SIG-M5 treated with dmso at 0.1 percent for 504 hours (cell line): ENCODE measurements at regions not wholly inside any gene's neighbourhood (a gene's known extent, or its start where the extent isn't known, plus 50 kb on each side); places are given as distances from the start of the nearest gene placed in this dataset.

ENCODE experiments used
- DNase-seq: peaks from one replicate; lab custom pipeline; 2025; ENCODE audit not compliant: unreplicated experiment; lab: John Stamatoyannopoulos, UW

DNA sequence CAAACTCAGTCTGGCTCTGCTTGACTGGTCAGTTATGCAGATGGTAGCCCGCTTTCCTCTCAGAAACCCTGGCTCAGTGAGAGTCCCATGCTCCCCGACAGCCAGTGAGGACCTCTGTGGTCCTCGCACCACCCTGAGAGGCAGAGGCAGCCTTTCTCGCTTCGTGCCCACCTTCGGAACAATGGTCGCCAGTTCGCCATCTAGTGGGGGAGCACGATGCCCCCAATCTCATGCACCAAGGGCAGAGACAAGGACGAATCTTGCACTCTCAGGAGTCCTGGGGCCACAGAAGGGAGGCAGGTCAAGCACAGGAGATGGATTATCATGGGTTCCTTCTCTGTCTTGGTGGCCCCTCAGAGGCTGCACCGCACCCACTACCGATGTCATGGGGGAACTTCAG lies 75.2 kb downstream of the RHCG start:
- no peak for DNase-seq

DNA sequence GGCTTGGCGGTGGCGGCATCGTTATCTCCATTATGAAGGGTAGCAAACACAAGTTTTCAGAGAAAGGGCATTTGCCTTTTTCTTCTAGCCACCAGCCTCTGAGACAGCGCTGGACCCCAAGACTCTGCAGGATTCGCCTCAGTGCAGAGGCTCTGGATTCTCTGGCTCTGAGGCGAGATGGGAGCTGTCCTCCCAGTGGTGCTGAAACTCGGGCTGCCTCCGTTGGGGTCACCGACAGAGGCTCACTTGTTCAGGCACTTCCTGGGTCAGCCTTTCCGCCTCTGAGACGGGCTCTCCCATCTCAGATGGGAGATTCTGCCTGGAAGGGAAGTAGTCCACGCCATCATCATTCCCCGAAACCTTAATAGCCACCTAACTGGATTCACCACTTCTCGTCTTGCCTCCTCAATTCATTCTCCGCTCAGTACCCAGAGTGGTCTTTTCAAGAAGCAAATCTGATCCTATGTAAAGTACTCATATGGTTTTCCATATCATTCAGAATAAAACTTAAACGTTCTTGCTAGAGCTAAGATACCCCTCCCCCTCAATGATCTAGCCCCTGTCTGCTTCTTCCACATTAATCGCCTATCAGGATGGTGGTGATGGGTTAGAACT lies 76.9 kb downstream of the RHCG start:
- DNase-seq, result peak; percentile 17

DNA sequence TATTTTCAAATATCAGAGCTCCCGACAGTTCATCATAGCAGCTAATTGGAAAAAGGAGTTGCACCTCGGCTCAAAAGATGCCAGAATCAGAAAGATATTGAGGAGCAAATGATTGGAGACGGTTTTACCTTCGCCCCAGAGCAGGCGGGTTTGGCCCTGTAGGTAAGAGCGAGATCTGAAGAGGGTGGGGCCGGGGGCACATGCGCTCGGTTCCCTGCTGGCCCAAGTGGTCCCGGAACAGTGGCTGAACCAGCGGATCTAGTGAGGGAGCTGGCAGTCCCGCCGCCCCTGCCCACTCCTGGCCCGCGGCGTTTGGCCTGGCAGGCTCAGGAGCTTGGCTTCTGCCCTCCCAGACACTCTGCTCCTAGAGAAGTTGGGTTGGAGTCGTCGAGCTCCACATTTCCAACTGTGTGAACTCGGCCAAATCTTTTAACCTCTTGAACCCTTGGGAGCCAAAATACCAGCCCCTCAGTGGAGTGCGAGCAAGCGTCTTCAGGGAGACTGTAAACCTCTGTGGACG lies 79.1 kb downstream of the RHCG start:
- DNase-seq, result no peak

DNA sequence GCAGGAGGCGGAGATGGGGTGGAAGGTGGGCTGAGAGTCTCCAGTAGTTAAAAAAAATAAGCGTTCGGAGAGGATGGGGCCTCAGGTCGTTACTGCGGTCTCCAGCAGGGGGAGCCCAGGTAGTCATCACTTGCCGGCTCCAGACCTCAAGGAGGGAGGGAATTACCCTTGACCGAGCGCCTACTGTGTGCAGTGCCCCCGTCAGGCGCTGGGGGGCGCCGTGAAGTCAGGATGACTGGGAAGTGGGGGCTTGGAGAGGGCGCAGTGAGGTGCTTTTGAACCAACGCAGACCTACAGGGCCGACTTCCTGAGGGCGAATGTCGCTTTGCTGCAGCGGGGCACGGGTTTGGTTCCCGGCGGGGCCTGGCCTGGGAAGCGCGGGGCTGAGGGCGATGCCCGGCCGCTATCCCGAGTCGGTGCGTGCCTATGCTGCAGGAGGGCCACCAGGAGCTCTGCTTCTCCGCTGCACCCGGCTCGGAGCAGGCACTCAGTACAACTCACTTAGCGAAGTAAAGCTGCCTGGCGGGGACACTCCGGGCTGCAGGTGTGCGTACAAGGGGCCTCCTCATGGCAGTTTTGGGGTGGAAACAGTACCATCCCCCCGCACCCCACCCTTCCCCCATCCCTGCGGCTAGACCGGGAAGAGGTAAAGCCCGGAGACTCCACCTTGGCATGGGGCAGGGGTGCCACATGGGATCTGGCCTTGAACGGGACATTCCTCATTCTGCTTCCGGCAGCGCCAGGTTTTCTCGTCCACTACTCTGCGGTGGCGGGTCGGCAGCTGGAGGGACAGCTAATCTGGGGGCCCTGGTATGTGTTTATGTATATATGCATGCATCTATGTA lies 79.8 kb downstream of the RHCG start:
- peak; percentile 77 for DNase-seq

DNA sequence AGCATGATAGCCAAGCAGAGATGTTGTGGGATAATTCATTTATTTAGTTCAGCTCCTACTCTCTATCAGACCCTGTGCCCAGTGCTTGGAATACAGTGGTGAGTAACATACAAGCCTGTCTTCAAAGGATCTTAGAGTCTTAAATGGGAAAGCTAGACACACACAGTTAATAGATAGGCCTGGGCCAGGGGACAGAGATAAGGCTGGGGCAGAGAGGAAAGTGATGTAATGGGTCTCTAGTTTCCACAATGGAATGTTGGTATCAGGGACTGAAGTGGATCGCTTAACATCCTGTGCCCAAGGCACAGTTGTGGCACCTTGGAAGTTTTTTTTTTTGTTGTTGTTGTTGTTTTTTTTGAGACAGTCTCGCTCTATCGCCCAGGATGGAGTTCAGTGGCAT lies 79.9 kb upstream of the POLG start:
- no peak for DNase-seq

DNA sequence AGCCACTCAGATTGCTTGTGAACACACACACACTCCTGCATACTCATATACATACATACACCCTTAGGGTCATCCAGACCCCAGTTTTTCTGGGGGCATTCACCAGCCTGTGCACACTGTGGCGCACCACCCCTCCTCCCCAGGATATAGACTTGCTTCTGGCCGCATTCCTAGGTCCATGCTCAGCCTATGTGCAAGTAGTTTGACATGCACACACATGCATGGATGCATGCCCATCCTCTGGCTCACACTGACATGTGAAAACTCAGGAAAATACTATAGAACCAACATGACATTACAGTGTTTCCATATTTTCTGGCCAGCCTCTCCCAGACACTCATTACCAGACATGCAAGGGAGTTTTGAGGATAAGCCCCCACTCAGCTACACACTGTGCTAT lies 79.3 kb upstream of the POLG start:
- no peak for DNase-seq

DNA sequence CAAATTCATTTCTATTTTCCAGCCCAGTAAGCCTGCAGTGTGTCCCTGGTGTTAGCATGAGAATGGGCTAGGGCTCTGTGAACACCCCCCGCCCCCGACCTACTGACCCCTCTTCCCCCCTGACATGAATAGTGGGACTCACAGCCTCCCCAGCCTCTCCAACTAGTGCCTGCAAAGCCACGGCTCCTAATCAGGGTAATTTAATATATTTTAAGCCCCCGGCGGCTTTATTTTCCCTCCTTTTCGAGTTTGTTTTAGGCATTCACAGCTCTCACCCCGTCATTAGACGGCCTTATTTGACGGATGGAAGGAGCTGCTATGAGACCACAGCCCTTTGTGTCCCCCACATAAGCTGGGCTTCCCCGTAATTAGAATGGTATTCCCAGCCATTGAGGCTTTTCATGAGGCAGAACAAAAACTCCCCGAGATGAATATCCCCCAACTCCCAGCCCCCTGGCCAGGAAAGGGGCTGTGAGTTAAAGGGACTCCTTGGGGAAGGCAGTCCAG lies 78.3 kb upstream of the POLG start:
- no peak for DNase-seq

DNA sequence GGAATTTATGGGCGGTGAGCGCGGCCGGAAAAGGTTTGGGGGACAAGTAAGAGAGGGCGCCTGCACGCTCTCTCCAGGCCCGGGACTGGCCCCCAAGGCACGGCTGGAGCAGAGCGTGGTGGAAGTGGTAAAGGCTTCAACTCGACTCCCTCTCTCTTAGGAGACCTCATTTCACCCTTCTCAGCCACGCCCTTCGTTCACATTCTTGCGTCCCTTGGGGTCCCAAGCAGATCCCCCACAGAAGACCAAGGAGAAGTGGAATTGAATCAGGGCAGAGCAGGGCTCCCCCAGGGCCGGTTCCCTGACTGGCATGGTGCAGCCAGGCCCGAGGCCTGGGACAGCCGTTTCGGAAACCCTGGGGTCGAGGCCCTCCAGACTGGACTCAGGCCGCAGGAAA lies 75.4 kb upstream of the POLG start:
- no peak for DNase-seq

DNA sequence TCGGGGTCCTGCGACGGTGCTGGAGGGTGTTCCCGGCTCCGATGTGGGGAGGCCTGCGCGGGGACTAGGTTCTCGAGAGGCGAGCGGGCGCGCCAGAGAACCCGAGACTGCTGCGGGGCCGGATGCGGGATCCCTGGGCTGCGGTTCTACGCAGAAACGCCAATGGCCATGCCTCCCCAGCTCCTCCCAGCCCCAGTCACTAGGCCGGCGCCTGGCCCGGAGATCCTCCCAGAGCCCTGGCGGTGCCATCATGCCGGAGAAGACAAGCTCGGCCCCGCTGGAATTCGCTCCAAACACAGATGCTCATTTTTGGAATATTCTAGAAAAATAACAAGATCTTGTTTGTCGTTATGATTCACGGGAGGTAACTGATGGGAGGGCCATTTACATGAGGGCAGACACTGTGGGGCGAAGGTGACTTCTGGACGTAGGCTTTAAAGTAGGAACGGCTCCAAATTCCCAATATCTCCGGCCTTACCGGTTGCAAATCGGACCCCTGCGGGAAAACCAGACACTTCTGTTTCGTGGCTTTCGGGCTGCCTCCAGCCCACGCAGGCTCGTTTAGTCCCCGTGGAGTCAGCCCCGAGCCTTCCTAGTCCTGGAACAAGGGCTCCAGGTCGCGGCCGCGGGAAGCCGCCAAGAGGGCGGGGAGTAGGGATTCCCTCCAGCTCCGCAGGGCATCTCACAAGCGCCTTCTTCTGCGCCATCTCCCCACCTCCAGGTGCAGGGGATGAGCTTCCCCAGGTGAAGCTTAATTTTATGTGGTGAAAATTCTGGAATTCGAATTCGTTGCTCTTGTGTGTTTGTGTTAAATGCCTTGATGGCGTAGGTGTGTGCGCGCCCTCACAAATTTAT lies 74.8 kb upstream of the POLG start:
- no peak for DNase-seq

DNA sequence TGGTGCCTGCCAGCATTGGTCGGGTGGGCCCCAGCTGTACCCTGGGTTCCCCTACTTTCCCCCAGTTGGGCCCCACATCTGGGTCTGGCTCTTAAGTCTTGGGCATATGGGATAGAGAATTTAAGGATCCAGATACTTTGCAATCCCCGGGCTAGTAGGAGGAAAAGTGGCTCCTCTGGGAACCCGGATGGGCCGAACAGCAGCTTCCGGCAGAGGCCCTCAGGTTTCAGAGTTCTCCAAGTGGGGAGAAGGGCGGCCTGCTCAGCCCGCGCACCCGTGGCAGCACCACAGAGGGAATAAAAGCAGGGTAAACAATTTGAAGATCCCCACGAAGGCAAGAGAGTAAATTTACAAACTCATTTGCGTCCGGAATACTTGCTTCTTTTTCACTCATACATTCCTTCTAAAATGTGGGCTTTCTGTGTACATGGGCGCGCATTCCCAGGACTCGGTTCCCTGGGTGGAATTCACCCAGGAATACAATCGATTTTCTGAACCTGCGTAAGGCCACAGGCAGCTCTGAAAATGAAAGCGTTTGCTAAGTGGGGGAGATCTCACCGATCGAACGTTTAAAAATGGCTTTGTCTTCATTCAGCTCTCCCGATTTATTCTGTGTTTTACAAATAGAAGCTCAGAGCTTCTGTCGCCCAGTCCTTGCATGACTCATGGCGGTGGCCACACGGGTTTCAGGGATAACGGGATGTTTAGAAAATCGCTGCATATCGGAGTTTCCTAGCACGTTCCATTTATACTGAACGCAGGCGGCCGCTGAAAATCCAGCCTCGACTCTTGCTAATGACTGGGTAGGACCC lies 74.0 kb upstream of the POLG start:
- DNase-seq, result no peak

DNA sequence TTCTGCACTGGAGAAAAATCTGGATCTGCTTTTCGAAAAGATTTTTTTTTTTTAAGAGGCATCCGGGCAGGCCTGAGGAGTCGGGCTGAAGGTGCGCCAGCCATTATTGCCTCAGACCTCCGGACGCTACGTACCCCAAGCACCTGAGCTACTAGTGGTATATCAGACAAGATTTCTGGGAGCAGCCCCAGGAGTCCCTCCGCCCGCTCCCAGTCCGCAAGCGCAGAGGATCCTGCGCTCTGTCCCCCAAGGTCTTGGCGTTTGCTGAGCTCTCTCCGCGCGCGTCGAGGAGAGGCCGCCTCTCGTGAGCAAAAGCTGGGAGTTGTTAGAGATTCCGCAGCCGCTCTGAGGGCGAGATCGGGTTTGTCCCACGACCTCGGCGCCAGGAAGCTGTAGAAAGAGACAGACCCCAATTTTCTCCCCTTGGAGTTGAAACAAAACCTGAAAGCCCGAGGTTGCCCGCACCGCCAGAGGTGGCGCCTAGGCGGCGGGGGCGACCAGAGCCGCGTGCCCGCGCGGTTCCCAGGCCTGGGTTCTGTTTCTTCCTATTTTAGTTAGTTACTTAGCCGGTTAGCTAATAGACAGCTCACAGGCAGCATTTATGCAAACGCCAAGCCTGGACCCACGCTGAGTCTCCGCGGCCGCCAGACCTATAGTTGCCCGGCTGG lies 72.5 kb upstream of the POLG start:
- DNase-seq, result peak; percentile 41

DNA sequence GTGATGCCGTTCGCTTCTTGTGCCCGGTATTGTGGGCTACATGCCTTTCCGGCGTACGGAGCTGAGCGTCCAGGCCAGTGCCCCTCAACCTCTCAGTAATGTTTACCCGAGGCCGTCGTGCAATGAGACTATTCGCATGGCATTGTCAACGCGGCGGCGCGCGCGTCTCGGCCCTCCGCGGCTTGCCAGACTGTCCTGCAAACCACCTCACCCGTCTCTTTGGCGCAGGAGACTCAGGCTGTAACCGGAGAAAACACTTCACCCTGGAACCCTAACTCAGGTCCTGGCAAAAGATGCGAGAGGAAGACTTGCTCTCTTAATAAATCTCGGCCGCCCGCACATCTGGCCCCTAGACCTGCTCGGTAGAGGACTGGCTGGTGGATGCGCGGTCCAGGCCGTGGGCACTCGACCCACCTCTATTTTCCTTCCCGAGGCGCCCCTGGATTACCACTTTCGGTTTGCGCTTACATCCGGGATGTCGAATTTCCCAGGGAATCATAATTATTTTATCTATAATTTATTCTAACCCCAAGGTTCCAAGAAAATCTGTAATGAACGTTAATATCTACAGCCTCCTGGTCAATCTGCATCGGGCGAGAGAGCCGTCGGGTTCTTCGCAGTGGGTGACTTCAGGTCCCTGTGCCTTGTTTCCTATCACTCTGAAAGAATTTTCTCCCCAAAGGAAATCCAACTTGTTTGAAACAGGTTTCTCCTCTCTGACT lies 71.8 kb upstream of the POLG start:
- no peak for DNase-seq

DNA sequence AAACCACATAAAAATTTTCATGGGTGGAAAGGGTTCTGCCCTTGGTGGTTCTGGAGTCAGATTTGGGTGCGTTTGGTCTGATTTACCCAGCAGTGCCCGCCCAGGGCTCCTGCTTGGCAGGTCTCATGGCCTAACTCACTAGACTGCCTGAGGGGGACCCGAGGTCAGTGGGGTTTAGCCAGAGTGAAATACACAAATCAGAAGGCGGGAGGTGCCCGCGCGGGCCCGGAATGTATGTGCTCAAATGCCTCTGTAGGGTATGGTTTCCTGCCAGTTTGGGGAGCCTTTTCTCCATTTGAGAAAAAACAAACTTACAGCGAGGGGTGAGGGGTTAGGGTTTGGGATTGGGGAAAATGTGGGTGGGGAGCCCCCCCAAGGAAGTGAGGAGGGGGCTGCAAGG lies 70.9 kb upstream of the POLG start:
- no peak for DNase-seq

DNA sequence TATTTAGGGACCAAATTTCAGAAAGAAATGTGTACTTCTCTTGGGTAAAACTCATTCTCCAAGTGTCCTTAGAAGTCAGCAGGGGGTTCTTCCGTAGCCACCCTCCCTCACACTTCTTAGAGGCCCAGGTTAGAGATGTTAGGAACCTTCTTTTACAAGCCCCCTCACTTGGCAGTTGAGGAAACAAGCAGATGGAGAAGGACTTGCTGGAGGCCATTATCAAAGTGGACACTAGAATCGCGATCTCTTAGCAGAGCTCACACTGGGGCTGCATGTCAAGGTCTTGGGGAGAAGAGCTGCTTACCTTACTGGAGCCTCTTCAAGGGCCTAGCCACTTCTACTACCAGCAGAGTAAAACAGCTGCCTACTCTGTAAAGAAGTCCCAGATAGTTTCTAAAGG lies 69.4 kb upstream of the POLG start:
- DNase-seq, result no peak

DNA sequence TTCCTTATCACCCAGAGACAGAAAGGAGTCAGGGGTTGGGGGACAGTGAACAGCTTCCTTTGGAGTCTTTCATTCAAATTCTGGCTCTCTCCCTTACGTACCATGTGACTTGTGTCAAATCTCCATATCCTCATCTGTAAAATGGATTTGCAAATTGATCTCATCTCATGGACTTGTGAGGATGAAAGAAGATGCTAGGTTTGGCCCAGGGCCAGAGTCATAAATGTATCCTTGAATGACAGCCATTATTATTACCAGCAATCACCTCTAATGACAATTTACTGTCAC lies 67.8 kb upstream of the POLG start:
- no peak for DNase-seq

DNA sequence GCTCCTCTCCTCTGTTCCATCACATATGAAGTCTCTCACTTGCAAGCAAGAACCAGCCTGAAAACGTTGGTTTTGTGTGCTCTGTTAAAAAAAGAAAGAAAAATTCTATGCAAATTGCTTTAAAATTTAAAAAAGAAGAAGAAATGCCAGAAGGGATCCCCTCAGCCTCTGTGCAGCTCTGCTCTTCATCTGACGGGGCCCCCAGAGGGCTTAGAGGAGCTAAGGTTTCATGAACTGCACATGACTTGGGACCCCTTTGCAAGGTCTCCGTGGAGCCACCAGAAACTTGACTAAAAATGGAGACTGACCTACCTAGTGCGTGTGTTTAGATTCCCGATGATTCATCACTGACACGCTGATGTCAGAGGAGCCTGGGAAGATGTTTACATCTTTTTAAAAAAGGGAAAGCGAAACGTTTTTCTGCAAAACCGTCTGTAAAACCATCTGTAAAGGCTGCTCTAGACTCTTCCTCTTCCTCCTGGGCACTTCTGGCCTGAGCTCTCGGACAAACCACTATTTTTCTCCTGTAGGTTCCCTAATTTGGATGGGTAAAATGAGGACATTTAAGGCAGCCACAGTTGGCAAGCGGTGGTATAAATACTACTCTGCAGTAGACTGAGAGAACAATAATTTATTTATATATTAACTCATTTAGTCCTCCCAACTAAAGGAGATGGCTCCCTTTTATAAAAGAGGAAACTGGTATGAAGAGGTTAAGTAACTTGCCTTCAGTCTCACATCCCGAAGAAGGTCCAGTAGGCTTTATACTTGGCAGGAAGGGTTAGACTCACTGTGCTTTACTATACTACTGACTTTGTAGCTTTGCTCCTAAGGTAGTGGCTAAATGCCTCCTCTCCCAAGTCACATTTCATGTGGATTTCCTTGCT lies 67.2 kb upstream of the POLG start:
- peak; percentile 81 for DNase-seq

DNA sequence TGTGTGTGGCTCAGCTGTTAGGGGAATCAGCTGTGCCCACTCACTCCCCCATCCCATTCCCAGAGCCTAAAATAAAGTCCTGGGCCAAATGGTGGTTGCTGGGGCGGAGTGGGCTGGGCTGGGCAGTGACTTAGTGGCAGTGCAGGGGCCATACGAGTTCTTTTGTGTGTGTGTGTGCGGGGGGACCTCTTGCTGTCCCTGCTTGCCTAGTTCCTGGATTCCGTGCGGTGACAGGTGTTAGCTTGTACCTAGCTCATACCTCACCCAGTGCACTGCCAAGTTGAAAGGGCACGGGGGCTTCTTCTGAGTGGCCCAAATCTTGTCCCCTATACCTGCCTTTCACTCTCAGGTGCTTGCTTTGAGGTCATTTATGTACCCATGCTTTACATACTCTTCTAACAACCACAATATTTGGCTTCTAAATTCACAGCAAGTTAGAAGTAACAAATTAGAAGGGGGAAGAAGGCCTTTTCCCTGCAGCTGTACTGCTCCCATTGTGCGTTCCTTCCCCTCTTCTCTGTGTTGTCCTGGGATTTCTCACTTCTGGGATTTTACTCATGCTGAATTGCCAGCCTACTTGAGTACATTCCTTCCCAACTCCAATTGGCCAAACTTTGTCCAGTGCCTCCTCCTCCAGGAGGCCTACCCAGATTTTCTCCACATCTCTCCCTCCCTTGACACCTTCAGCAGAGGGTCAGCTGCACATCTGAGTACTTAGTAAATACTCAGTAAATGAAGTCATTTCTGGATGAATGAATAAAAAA lies 66.3 kb upstream of the POLG start:
- no peak for DNase-seq
